ENCODE measurements at regions not wholly inside any gene's neighbourhood (a gene's known extent, or its start where the extent isn't known, plus 50 kb on each side); places are given as distances from the start of the nearest gene placed in this dataset.

DNA sequence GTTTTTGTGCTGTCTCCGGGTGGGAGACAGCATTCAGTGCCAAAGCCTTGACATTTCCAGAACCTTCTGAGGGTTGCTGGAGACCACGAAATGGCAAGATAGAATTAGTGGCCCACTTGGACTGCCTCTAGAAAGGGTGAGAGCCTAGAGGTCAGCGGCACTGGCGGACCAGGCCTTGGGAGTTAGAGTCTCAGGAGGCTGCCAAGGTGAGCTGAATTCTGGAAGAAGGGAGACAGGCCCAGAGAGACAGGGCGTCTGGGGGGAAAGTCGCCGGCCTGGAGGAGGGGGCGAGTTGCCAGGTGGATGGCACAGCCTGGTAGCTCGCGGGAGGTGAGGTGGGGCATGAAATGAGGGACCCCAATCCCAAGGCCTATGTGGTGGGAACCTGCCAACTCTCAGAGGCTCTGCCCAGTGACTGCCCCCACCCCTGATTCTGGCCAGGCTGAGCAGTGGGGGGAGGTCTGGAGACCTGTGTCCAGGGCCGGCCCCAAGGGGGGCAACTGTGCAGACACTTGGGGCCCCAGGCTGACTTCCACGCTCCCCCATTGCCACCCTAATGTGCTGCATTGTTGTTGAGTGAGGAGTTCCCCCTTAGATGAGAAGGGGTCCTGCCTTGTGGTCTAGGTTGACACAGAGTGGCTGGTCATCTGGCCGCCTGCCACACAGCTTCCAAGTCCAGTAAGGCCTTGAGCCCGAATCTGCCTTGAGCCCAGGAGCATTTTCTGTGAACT, 211.1 kb upstream of the CIBAR2 start:
- Histone ChIP-seq H3K4me1 (ENCODE audit: control insufficient read depth, insufficient read depth, low read length) (peaks cover 5% of the 10 kb centered on the region), H3K27me3 (ENCODE audit: control insufficient read depth, insufficient read depth, low read length) (no peaks in the 10 kb centered on the region), H3K36me3 (ENCODE audit: control insufficient read depth, insufficient read depth, low read length) (no peaks in the 10 kb centered on the region), H3K4me3 (ENCODE audit: low read depth, low read length) (no peak overlapping the region), H3K9ac (ENCODE audit: low read depth, low read length) (no peak overlapping the region), H3K9me3 (ENCODE audit: control insufficient read depth, insufficient read depth, low read length) (no peaks in the 10 kb centered on the region)

DNA sequence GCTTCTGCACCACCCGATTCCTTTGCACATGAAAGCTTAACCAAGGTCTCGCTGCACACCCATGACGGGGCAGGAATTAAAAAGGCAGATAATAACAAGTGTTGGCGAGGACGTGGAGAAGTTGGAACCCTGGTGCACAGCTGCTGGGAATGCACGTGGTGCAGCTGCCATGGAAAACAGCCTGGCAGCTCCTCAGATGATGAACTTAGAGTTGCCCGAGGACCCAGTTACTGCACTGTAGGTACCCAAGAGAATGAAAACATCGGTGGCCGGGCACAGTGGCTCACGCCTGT, 211.6 kb upstream of the CIBAR2 start:
- Histone ChIP-seq H3K36me3 (ENCODE audit: control insufficient read depth, insufficient read depth, low read length) (no peaks in the 10 kb centered on the region), H3K4me3 (ENCODE audit: low read depth, low read length) (no peak overlapping the region), H3K9ac (ENCODE audit: low read depth, low read length) (no peak overlapping the region), H3K9me3 (ENCODE audit: control insufficient read depth, insufficient read depth, low read length) (no peaks in the 10 kb centered on the region), H3K27me3 (ENCODE audit: control insufficient read depth, insufficient read depth, low read length) (no peaks in the 10 kb centered on the region), H3K4me1 (ENCODE audit: control insufficient read depth, insufficient read depth, low read length) (peaks cover 5% of the 10 kb centered on the region)

DNA sequence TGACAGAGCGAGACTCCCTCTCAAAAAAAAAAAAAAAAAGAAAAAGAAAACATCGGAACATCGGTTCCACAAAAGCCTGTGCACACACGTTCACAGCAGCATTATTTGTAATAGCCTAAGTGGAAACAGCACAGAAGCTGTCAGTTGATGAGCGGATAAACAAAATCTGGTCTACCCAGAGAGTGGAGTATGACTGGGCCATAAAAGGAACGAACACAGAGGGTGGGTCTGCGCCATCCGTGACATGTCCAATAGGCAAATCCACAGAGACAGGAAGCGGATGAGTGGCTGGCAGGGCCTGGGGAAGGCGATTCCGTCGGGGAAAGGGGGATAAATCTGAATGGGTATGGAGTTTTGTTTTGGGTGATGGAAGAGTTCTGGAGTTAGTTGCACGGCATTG, 212.2 kb upstream of the CIBAR2 start:
- Histone ChIP-seq H3K9me3 (ENCODE audit: control insufficient read depth, insufficient read depth, low read length) (no peaks in the 10 kb centered on the region), H3K36me3 (ENCODE audit: control insufficient read depth, insufficient read depth, low read length) (no peaks in the 10 kb centered on the region), H3K4me3 (ENCODE audit: low read depth, low read length) (no peak overlapping the region), H3K9ac (ENCODE audit: low read depth, low read length) (no peak overlapping the region), H3K4me1 (ENCODE audit: control insufficient read depth, insufficient read depth, low read length) (peaks cover 5% of the 10 kb centered on the region), H3K27me3 (ENCODE audit: control insufficient read depth, insufficient read depth, low read length) (no peaks in the 10 kb centered on the region)

DNA sequence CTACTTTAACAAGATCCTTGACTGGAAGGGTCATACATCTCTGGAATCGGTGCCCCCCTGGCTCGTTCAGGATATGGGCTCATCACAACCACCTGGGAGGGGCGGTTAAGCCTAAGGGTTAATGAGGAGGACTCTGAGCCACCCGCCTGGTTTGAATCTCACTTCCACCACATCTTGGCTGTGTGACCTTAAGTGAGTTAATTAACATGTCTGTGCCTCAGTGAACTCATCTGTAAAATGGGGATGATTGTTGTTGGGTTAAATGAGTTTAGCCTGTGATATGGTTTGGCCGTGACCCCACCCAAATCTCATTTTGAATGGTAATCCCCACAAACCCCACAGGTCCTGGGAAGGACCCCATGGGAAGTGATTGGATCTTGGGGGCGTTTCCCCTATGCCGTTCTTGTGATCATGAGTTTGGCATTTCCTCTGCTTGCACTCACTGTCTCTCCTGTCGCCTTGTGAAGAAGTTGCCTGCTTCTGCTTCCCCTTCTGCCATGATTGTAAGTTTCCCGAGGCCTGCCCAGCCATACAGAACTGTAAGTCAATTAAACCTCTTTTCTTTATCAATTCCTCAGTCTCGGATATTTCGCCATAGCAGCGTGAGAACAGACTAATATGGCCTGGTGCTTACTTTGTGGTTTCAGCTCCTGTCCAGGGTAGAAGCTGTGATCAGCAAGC, 214.0 kb upstream of the CIBAR2 start:
- peaks cover 9% of the 10 kb centered on the region for H3K27me3 ChIP-seq (ENCODE audit: control insufficient read depth, insufficient read depth, low read length)
- H3K9ac ChIP-seq (ENCODE audit: low read depth, low read length), result no peak overlapping the region
- H3K4me1 ChIP-seq (ENCODE audit: control insufficient read depth, insufficient read depth, low read length), result peaks cover 13% of the 10 kb centered on the region
- H3K4me3 ChIP-seq (ENCODE audit: low read depth, low read length), result no peak overlapping the region
- no peaks in the 10 kb centered on the region for H3K36me3 ChIP-seq (ENCODE audit: control insufficient read depth, insufficient read depth, low read length)
- no peaks in the 10 kb centered on the region for H3K9me3 ChIP-seq (ENCODE audit: control insufficient read depth, insufficient read depth, low read length)

DNA sequence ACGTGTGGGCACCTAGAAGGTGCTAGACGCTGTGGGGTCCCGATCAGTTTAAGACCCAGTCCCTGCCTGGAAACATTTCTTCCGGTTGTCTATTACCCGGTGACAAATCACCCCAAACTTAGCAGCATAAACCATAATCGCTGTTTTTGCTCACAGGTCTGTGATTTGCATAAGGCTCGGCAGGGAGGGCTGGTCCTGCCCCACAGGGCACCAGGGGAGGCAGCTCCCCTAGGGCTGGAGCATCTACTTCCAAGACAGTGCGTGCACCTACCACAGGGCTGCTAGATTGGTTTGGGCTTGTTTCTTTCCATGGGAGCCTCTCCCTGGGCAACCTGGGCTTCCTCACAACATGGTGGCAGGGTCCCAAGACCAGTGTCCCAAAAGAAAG, 214.5 kb upstream of the CIBAR2 start:
- H3K4me3 ChIP-seq (ENCODE audit: low read depth, low read length), result no peak overlapping the region
- H3K9ac ChIP-seq (ENCODE audit: low read depth, low read length), result no peak overlapping the region
- no peaks in the 10 kb centered on the region for H3K36me3 ChIP-seq (ENCODE audit: control insufficient read depth, insufficient read depth, low read length)
- peaks cover 11% of the 10 kb centered on the region for H3K27me3 ChIP-seq (ENCODE audit: control insufficient read depth, insufficient read depth, low read length)
- H3K9me3 ChIP-seq (ENCODE audit: control insufficient read depth, insufficient read depth, low read length), result no peaks in the 10 kb centered on the region
- H3K4me1 ChIP-seq (ENCODE audit: control insufficient read depth, insufficient read depth, low read length), result peaks cover 13% of the 10 kb centered on the region

DNA sequence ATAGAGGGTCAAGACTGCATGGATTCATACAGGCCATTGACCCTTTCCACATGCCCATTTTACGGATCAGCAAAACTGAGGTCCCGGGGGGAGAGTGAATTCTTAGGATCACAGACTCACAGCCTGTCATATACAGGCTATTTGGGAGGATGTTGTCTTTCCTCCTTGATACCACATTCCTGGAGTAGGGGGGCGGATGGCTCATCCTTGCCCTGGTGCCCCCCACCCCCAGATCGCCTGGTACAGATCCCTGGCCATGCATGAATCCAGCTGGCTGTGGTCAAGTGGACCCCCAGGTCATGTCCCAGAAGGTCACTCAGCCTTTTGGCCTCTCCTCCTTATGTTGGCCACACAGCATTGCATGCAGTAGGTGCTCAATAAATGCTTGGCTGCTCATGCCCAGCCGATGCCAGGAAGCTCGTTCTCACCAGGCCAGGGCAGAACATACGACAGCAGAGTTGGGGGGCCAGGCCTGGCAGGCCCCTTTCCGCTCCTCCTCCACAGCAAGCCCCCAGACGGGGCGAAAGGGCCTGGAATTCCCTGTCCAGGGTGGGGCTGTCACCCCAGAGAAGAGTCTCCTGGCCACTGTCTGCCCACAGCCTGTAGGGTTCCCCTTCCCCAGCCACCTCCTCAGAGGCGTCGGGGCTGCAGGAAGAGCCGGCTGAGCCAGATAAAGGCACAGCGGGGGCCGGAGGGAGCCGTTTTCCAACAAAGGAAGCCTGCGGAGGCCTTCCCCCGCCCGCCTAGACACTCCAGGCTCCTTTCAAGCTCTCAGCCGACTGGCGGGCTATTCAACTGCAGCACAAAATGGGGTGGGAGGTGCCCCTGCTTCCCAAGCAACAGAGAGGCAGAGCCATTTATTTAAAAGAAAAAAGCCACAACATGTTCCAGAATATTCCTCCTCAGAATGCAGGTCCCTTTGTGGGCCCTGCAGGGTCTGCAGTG, 215.7 kb upstream of the CIBAR2 start:
- H3K36me3 ChIP-seq (ENCODE audit: control insufficient read depth, insufficient read depth, low read length), result no peaks in the 10 kb centered on the region
- peaks cover 22% of the 10 kb centered on the region for H3K27me3 ChIP-seq (ENCODE audit: control insufficient read depth, insufficient read depth, low read length)
- H3K4me1 ChIP-seq (ENCODE audit: control insufficient read depth, insufficient read depth, low read length), result peaks cover 13% of the 10 kb centered on the region
- peak overlapping the region; percentile 48 for H3K4me3 ChIP-seq (ENCODE audit: low read depth, low read length)
- H3K9ac ChIP-seq (ENCODE audit: low read depth, low read length), result no peak overlapping the region
- no peaks in the 10 kb centered on the region for H3K9me3 ChIP-seq (ENCODE audit: control insufficient read depth, insufficient read depth, low read length)

DNA sequence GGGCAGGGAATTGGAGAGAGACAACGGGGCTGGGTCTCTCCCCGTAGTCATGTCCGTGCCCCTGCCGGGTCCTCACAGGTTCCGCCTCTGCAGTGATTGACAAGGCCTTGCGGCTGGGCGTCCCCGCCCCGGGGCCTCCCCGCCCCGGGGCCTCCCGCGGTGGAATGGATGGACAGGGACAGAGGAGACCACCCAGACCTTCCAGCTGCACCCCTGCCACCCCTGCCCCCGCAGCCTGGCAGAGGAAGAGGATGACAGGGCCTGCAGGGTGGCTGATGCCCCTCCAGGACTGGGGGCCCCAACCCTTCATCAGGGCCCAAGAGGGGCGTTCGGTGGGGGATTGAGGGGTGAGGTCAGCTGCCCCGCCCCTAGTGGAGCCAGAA, 216.4 kb upstream of the CIBAR2 start:
- peak overlapping the region; percentile 48 for H3K4me3 ChIP-seq (ENCODE audit: low read depth, low read length)

DNA sequence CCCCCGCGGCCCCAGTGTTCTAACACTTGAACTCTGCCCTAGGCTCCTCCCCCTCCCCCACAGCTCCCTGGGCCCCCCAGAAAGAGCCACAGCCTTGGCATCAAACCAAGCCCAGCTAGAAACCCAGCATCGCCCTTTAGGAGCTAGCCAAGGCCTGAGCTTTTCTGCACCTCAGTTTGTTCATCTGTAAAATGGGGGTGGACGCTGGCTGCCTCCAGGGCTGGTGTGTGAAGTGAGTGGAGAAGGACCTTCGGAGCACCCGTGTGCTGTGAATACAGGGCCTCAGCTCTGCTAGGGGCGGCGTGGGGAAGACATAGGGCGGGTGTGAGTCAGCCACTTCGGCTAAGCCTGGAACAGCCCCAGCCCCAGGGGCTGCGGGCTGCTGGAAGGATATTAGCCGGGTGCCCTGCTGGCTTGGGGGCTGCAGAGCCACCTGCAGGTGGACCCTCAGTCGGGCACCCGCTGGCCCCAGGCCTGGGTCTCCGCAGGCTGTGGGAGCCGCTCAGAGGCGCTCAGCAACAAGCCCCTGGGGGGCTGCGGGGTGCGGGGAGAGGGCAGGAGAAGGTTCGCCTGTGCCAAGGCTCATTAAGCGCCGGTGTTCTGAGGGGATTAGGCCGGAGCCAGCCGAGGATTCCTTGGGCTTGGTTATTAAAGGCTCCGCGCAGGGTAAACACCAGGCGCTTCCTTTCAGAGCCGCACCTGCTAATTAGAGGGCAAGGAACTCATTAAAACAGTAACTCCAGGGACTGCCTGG, 217.0 kb upstream of the CIBAR2 start:
- H3K9me3 ChIP-seq (ENCODE audit: control insufficient read depth, insufficient read depth, low read length), result no peaks in the 10 kb centered on the region
- H3K36me3 ChIP-seq (ENCODE audit: control insufficient read depth, insufficient read depth, low read length), result no peaks in the 10 kb centered on the region
- no peak overlapping the region for H3K9ac ChIP-seq (ENCODE audit: low read depth, low read length)
- H3K4me1 ChIP-seq (ENCODE audit: control insufficient read depth, insufficient read depth, low read length), result peaks cover 16% of the 10 kb centered on the region
- peak overlapping the region; percentile 48 for H3K4me3 ChIP-seq (ENCODE audit: low read depth, low read length)
- peaks cover 34% of the 10 kb centered on the region for H3K27me3 ChIP-seq (ENCODE audit: control insufficient read depth, insufficient read depth, low read length)

More for the DNA sequence above, 216.4 kb upstream of the CIBAR2 start:
- Histone ChIP-seq H3K36me3 (ENCODE audit: control insufficient read depth, insufficient read depth, low read length) (no peaks in the 10 kb centered on the region), H3K4me1 (ENCODE audit: control insufficient read depth, insufficient read depth, low read length) (peaks cover 13% of the 10 kb centered on the region), H3K9me3 (ENCODE audit: control insufficient read depth, insufficient read depth, low read length) (no peaks in the 10 kb centered on the region), H3K27me3 (ENCODE audit: control insufficient read depth, insufficient read depth, low read length) (peaks cover 29% of the 10 kb centered on the region), H3K9ac (ENCODE audit: low read depth, low read length) (no peak overlapping the region)

DNA sequence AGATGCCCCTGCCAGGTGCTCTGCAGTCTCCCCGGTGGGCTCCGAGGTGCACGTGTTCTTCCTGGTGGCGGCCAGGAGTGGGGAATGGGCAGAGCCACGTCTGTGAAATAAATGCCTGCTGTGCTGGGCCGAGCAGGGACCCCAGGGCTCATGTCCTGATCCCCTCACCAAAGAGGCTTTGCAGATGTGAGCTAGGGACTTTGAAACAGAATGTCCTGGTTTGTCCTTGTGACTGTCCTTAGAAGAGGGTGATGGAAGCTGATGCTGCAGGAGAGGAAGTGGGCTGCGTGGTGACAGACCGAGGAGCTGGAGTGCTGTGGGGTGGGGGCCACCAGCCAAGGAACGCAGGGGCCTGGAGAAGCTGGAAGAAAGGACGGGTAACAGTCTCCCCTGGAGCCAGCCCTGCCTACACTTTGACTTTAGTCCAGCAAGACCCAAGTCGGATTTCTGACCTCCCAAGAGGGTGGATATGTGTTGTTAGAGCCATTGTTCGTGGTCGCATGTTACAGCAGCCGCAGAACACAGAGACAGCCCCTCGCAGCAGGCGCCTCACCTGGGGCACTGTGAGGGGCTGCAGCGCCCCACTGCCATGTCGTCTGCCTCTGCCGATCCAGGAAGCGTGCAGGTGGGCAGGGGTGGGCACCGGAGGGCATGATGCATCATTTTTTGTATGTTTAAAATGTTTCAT, 217.9 kb upstream of the CIBAR2 start:
- Histone ChIP-seq H3K4me1 (ENCODE audit: control insufficient read depth, insufficient read depth, low read length) (peaks cover 21% of the 10 kb centered on the region), H3K36me3 (ENCODE audit: control insufficient read depth, insufficient read depth, low read length) (no peaks in the 10 kb centered on the region), H3K9ac (ENCODE audit: low read depth, low read length) (no peak overlapping the region), H3K27me3 (ENCODE audit: control insufficient read depth, insufficient read depth, low read length) (peaks cover 38% of the 10 kb centered on the region), H3K4me3 (ENCODE audit: low read depth, low read length) (peak overlapping the region; percentile 26), H3K9me3 (ENCODE audit: control insufficient read depth, insufficient read depth, low read length) (no peaks in the 10 kb centered on the region)

DNA sequence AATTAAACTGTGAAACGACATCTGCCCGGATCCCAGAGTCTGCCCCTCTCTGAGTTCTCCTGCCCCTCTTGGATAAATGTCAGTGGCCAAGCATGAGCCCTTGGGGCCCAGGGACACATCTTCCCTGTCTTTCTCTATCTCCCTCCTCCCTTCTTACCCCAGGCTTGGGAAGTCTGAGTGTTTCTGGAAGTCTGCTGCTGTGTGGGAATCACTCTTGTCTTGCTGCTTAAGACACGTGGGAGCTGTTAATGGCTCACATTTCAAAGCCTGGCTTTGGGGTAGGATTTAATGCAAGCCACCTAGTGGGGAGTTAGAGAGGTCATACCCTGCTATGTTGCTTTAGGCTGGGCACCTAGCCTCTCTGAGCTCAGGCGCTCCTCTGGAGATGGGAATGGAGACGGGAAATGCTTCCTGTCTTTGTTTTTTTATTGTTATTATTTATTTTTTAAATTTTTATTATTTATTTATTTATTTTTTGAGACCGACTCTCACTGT, 218.5 kb upstream of the CIBAR2 start:
- Histone ChIP-seq H3K27me3 (ENCODE audit: control insufficient read depth, insufficient read depth, low read length) (peaks cover 38% of the 10 kb centered on the region), H3K4me1 (ENCODE audit: control insufficient read depth, insufficient read depth, low read length) (peaks cover 21% of the 10 kb centered on the region), H3K4me3 (ENCODE audit: low read depth, low read length) (peak overlapping the region; percentile 26), H3K36me3 (ENCODE audit: control insufficient read depth, insufficient read depth, low read length) (no peaks in the 10 kb centered on the region), H3K9me3 (ENCODE audit: control insufficient read depth, insufficient read depth, low read length) (no peaks in the 10 kb centered on the region), H3K9ac (ENCODE audit: low read depth, low read length) (no peak overlapping the region)

DNA sequence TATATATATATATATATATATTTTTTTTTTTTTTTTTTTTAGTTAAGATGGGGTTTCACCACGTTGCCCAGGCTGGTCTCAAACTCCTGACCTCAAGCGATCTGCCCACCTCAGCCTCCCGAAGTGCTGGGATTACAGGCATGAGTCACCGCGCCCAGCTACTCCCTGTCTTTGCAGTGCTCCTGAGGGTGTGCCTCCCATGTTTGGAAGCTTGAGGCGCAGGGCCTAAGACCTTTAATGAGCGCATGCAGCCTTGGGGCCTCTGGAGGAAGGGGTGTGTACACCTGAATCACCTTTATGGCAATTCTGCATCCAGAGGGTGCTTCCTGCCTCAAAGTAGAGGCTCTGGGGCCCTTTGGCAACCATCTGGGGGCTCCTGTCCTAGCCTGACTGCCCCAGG, 219.4 kb upstream of the CIBAR2 start:
- H3K4me1 ChIP-seq (ENCODE audit: control insufficient read depth, insufficient read depth, low read length), result peaks cover 17% of the 10 kb centered on the region

More for the DNA sequence above, 219.4 kb upstream of the CIBAR2 start:
- H3K9me3 ChIP-seq (ENCODE audit: control insufficient read depth, insufficient read depth, low read length), result no peaks in the 10 kb centered on the region
- H3K9ac ChIP-seq (ENCODE audit: low read depth, low read length), result no peak overlapping the region
- no peak overlapping the region for H3K4me3 ChIP-seq (ENCODE audit: low read depth, low read length)
- H3K36me3 ChIP-seq (ENCODE audit: control insufficient read depth, insufficient read depth, low read length), result no peaks in the 10 kb centered on the region
- peaks cover 40% of the 10 kb centered on the region for H3K27me3 ChIP-seq (ENCODE audit: control insufficient read depth, insufficient read depth, low read length)

Measured in iPS-15b (cell line).